Left kidney (tissue), 1 donor: ENCODE measurements at regions not wholly inside any gene's neighbourhood (a gene's known extent, or its start where the extent isn't known, plus 50 kb on each side); places are given as distances from the start of the nearest gene placed in this dataset.

ENCODE experiments used
- DNase-seq: peaks from one replicate; pipeline ENCODE4 v3.0.0-alpha.2; 2013

GRCh38 chr3:6779140-6779539, 81.8 kb upstream of the GRM7 start:
- no peak for DNase-seq

- no peak for DNase-seq
These were observed 79.8 kb upstream of the GRM7 start for GRCh38 chr3:6781092-6781491.

DNA sequence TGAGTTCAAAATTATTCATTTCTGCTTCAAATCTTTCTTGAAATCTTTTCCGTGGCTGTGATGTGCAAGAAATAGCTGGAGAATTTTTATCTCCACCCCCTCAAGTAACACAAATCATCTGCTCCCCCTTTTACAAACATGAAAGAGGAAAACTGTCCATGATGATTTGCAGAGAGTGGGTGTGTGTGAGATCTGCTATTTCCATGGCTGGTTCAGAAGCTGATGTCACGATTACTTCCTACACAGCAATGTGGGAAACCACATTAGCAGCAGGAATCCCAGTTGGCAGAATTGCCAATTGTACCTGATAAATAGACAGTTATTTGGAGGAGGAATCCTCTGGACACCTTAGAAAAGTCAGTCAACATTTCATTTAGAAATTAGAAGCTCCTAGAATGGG, 75.2 kb upstream of the GRM7 start:
- no peak for DNase-seq

- peak; percentile 35 for DNase-seq
These were observed 69.8 kb upstream of the GRM7 start for GRCh38 chr3:6791161-6791560.

GRCh38 chr3:6799264-6799915, 61.5 kb upstream of the GRM7 start:
- DNase-seq = no peak

GRCh38 chr3:6803619-6804018, 57.3 kb upstream of the GRM7 start:
- DNase-seq = peak; percentile 18

- no peak for DNase-seq
These were observed 55.7 kb upstream of the GRM7 start for GRCh38 chr3:6805236-6805635.

DNA sequence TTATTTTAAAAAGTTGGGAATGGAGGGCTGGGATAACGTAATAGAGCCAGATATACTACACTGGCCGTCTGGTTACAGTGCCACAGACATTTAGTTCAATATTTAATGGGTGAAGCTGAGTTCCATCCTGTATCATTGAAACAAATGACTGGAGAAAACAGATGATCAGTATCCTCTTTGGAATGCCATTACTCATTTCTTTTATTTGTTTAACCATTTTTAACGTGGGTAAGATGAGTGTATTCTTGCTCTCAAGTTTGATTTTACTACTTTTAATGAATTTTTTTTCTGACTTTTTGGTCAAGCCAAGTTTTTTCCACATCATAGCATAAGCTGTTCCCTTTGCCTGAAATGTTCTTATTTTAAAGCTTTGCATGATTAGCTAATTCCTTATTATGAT, 53.9 kb upstream of the GRM7 start:
- DNase-seq = no peak

DNA sequence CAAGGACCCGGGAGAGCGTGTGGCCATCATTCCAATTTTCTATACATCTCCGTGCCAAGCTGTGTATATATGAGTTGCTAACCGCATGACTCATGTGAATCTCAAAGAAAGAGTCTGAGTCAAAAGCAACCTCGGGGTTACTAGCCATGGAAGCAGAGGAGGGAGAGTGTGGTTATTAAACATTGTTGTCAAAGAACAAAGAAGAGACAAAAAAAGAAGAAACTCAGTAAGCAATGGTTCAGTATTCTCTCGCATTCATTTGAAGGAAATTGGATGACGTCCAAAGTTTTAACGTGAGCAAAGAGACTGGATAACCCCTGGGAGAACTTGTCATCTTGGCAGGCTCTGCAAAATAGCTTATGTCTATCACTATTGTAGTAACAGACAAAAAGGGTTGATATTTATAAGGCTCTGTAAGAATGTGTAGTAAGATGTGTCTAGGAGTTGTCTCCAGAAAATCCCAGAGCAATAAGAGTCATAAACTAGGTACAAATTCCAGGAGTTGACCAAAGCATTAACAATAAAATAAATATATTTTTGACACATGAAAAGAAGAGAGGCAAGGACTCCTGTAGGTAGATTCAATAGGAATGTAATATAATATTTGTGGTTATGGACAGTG, 52.8 kb upstream of the GRM7 start:
- no peak for DNase-seq

DNA sequence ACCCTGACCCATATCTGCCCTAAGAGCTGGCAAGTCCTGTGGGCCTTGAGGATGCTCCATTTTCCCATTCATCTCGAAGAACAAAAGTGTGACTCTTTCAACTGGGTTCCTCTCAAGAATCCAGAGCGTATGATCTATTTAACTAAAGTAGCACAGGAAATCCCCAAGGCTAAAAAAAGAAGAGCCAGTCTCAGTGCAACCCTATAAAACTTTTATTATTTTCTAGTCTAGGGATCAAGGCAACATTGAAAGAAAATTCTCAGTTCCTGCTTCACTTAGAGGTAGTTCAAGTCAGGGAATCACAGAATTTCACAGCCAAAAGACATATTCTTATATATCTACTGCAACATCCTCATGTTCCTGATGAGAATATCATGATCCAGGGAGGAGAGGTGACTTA, 51.6 kb upstream of the GRM7 start:
- DNase-seq = no peak
